GM23338 (cell line): ENCODE measurements at regions not wholly inside any gene's neighbourhood (a gene's known extent, or its start where the extent isn't known, plus 50 kb on each side); places are given as distances from the start of the nearest gene placed in this dataset.

ENCODE experiments used
- ATAC-seq: fragments of 200-7000 bp; cut with Tn5 transposase; 3 replicates; pipeline ENCODE4 v1.9.1; 2020
- DNase-seq: peaks from one replicate; pipeline ENCODE4 v3.0.0-alpha.2; 2015; ENCODE audit warnings: low spot score
- H2AFZ ChIP-seq: fragments of 200-600 bp; sonication (generic); 2 replicates; pipeline ENCODE4 v1.8.0; 2016; ENCODE audit warnings: antibody characterized with exemption, mild to moderate bottlenecking, moderate library complexity
- H3F3A ChIP-seq: fragments of 200-600 bp; sonication (generic); replicated peaks from 2 replicates; pipeline ENCODE4 v1.8.0; 2017; ENCODE audit warnings: antibody characterized with exemption, mixed run types, low read depth
- H3K27ac ChIP-seq: fragments of 200-600 bp; sonication (generic); 2 replicates; pipeline ENCODE4 v1.6.1; 2016; ENCODE audit warnings: low read depth
- H3K27me3 ChIP-seq: fragments of 200-600 bp; sonication (generic); 2 replicates; pipeline ENCODE4 v1.8.0; 2016; ENCODE audit warnings: mild to moderate bottlenecking, mixed run types, moderate library complexity; ENCODE audit not compliant: insufficient read depth
- H3K36me3 ChIP-seq: fragments of 200-600 bp; sonication (generic); 2 replicates; pipeline ENCODE4 v1.8.0; 2016; ENCODE audit warnings: mild to moderate bottlenecking; ENCODE audit not compliant: insufficient read depth
- H3K4me1 ChIP-seq: fragments of 200-600 bp; sonication (generic); 2 replicates; pipeline ENCODE4 v1.8.0; 2016; ENCODE audit warnings: mild to moderate bottlenecking, moderate library complexity; ENCODE audit not compliant: insufficient read depth
- H3K4me2 ChIP-seq: fragments of 200-600 bp; sonication (generic); 2 replicates; pipeline ENCODE4 v1.7.1; 2017; ENCODE audit warnings: mixed run types
- H3K4me3 ChIP-seq: fragments of 200-600 bp; sonication (generic); 2 replicates; pipeline ENCODE4 v1.6.1; 2016; ENCODE audit warnings: mixed run types
- H3K79me2 ChIP-seq: fragments of 200-600 bp; sonication (generic); replicated peaks from 2 replicates; pipeline ENCODE4 v1.8.0; 2017; ENCODE audit warnings: mild to moderate bottlenecking; ENCODE audit not compliant: insufficient read depth
- H3K9me2 ChIP-seq: fragments of 200-600 bp; sonication (generic); 2 replicates; pipeline ENCODE4 v1.8.0; 2017; ENCODE audit not compliant: insufficient read depth
- H4K20me1 ChIP-seq: fragments of 200-600 bp; sonication (generic); replicated peaks from 2 replicates; pipeline ENCODE4 v1.8.0; 2017; ENCODE audit warnings: mild to moderate bottlenecking; ENCODE audit not compliant: insufficient read depth
- H3K27ac Mint-ChIP-seq: 2 replicates; pipeline ENCODE4 v1.8.0; 2020; ENCODE audit warnings: inconsistent platforms, mild to moderate bottlenecking, moderate library complexity, mixed read lengths
- H3K27me3 Mint-ChIP-seq: 3 replicates; pipeline ENCODE4 v1.8.0; 2022; ENCODE audit warnings: low read depth, mild to moderate bottlenecking, moderate library complexity, mixed read lengths, inconsistent platforms; ENCODE audit not compliant: insufficient read depth, poor library complexity
- H3K36me3 Mint-ChIP-seq: 3 replicates; pipeline ENCODE4 v1.8.0; 2021; ENCODE audit warnings: low read depth, mild to moderate bottlenecking, inconsistent platforms, moderate library complexity, mixed read lengths
- H3K4me1 Mint-ChIP-seq: 3 replicates; pipeline ENCODE4 v1.8.0; 2020; ENCODE audit warnings: mild to moderate bottlenecking, inconsistent platforms, mixed read lengths
- H3K4me3 Mint-ChIP-seq: 3 replicates; pipeline ENCODE4 v1.8.0; 2021; ENCODE audit warnings: moderate library complexity, mild to moderate bottlenecking, inconsistent platforms, mixed read lengths
- H3K9me3 Mint-ChIP-seq: 3 replicates; pipeline ENCODE4 v1.8.0; 2020; ENCODE audit warnings: moderate library complexity, mild to moderate bottlenecking, inconsistent platforms, mixed read lengths
- EZH2 ChIP-seq: fragments of 200-600 bp; sonication (generic); IDR thresholded peaks from one replicate; pipeline ENCODE4 v1.8.0; 2017; ENCODE audit warnings: antibody characterized with exemption, mild to moderate bottlenecking, low read depth; ENCODE audit not compliant: unreplicated experiment
- JUNB ChIP-seq: IDR thresholded peaks from one replicate; pipeline ENCODE4 v1.6.1; 2016; ENCODE audit warnings: antibody characterized with exemption; ENCODE audit not compliant: unreplicated experiment
- NANOG ChIP-seq: IDR thresholded peaks from 2 replicates; pipeline ENCODE4 v1.6.1; 2016; ENCODE audit warnings: antibody characterized with exemption, borderline replicate concordance
- POLR2AphosphoS5 ChIP-seq: IDR thresholded peaks from 2 replicates; pipeline ENCODE4 v1.6.1; 2016; ENCODE audit warnings: antibody characterized with exemption, low read depth
- STAT1 ChIP-seq: IDR thresholded peaks from one replicate; pipeline ENCODE4 v1.6.1; 2016; ENCODE audit warnings: antibody characterized with exemption; ENCODE audit not compliant: unreplicated experiment
- TF ChIP-seq, protein P1 (sequence below): fragments of 250-450 bp; sonication (Bioruptor Pico); IDR thresholded peaks from 2 replicates; pipeline ENCODE4 v1.5.0; 2020; ENCODE audit warnings: mild to moderate bottlenecking, moderate library complexity
- TF ChIP-seq, protein P2 (sequence below): IDR thresholded peaks from 2 replicates; pipeline ENCODE4 v1.6.1; 2016; ENCODE audit warnings: antibody characterized with exemption

DNA sequence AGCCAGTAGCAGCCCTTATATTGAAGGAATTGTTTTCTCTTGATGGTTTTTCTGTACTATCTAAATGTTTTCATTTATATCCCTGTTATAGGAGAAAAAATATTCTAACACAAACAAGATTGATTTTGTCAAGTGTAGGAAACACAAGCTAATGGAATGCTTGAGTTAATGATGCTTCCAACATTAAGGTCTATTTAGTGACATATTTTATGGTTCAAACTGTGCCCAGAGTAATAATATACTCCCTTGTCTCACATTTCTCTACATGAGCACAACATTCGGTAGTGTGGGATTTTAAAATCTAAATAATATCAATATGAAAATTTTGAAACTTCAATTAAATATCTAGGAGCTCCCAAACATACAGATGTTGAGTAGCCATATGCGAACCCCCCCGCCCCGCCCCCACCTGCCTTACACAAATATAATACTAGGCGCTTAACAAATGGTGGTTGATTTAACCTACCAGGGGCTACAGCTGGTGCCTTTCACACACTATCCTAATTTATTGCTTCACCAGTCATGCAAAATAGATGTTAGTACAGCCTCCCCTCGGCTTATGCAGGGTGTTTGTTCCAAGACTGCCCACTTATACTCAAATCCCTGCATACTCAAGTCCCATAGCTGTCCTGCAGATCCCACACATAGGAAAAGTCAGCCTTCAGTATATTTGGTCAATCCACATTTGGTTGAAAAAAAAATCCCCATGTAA lies 124.1 kb upstream of the ACO1 start:
- no peaks in the 10 kb centered on the region; the same call in 1 of the 2 replicates for H3K9me2 ChIP-seq
- no peaks in the 10 kb centered on the region for H4K20me1 ChIP-seq
- H3K36me3 Mint-ChIP-seq = peaks cover 3% of the 10 kb centered on the region; the same call in 1 of the 3 replicates

More for the DNA sequence above, 124.1 kb upstream of the ACO1 start:
- H2AFZ ChIP-seq = no peak overlapping the region
- no peak overlapping the region for H3K4me3 ChIP-seq
- H3K4me1 ChIP-seq = no peaks in the 10 kb centered on the region
- no peak overlapping the region for H3K27ac ChIP-seq
- H3K79me2 ChIP-seq = no peaks in the 10 kb centered on the region
- H3K4me3 Mint-ChIP-seq = no peak overlapping the region
- ATAC-seq (no peak), DNase-seq (no peak)
- H3K9me3 Mint-ChIP-seq = peaks cover 4% of the 10 kb centered on the region
- H3K27me3 ChIP-seq = no peaks in the 10 kb centered on the region
- H3F3A ChIP-seq = no peaks in the 10 kb centered on the region
- peaks cover 2% of the 10 kb centered on the region for H3K27me3 Mint-ChIP-seq
- H3K4me1 Mint-ChIP-seq = peaks cover 7% of the 10 kb centered on the region
- no peak overlapping the region for H3K27ac Mint-ChIP-seq
- H3K4me2 ChIP-seq = no peak overlapping the region
- H3K36me3 ChIP-seq = no peaks in the 10 kb centered on the region
- TF ChIP-seq EZH2 (no peak), STAT1 (no peak), JUNB (no peak), NANOG (no peak), POLR2AphosphoS5 (no peak)
- TF ChIP-seq, protein P1, sequence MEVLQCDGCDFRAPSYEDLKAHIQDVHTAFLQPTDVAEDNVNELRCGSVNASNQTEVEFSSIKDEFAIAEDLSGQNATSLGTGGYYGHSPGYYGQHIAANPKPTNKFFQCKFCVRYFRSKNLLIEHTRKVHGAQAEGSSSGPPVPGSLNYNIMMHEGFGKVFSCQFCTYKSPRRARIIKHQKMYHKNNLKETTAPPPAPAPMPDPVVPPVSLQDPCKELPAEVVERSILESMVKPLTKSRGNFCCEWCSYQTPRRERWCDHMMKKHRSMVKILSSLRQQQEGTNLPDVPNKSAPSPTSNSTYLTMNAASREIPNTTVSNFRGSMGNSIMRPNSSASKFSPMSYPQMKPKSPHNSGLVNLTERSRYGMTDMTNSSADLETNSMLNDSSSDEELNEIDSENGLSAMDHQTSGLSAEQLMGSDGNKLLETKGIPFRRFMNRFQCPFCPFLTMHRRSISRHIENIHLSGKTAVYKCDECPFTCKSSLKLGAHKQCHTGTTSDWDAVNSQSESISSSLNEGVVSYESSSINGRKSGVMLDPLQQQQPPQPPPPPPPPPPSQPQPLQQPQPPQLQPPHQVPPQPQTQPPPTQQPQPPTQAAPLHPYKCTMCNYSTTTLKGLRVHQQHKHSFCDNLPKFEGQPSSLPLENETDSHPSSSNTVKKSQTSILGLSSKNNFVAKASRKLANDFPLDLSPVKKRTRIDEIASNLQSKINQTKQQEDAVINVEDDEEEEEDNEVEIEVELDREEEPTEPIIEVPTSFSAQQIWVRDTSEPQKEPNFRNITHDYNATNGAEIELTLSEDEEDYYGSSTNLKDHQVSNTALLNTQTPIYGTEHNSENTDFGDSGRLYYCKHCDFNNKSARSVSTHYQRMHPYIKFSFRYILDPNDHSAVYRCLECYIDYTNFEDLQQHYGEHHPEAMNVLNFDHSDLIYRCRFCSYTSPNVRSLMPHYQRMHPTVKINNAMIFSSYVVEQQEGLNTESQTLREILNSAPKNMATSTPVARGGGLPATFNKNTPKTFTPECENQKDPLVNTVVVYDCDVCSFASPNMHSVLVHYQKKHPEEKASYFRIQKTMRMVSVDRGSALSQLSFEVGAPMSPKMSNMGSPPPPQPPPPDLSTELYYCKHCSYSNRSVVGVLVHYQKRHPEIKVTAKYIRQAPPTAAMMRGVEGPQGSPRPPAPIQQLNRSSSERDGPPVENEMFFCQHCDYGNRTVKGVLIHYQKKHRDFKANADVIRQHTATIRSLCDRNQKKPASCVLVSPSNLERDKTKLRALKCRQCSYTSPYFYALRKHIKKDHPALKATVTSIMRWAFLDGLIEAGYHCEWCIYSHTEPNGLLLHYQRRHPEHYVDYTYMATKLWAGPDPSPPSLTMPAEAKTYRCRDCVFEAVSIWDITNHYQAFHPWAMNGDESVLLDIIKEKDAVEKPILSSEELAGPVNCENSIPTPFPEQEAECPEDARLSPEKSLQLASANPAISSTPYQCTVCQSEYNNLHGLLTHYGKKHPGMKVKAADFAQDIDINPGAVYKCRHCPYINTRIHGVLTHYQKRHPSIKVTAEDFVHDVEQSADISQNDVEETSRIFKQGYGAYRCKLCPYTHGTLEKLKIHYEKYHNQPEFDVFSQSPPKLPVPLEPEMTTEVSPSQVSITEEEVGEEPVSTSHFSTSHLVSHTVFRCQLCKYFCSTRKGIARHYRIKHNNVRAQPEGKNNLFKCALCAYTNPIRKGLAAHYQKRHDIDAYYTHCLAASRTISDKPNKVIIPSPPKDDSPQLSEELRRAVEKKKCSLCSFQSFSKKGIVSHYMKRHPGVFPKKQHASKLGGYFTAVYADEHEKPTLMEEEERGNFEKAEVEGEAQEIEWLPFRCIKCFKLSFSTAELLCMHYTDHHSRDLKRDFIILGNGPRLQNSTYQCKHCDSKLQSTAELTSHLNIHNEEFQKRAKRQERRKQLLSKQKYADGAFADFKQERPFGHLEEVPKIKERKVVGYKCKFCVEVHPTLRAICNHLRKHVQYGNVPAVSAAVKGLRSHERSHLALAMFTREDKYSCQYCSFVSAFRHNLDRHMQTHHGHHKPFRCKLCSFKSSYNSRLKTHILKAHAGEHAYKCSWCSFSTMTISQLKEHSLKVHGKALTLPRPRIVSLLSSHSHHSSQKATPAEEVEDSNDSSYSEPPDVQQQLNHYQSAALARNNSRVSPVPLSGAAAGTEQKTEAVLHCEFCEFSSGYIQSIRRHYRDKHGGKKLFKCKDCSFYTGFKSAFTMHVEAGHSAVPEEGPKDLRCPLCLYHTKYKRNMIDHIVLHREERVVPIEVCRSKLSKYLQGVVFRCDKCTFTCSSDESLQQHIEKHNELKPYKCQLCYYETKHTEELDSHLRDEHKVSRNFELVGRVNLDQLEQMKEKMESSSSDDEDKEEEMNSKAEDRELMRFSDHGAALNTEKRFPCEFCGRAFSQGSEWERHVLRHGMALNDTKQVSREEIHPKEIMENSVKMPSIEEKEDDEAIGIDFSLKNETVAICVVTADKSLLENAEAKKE (CRISPR knock-in tag) = no peak
- TF ChIP-seq, protein P2, sequence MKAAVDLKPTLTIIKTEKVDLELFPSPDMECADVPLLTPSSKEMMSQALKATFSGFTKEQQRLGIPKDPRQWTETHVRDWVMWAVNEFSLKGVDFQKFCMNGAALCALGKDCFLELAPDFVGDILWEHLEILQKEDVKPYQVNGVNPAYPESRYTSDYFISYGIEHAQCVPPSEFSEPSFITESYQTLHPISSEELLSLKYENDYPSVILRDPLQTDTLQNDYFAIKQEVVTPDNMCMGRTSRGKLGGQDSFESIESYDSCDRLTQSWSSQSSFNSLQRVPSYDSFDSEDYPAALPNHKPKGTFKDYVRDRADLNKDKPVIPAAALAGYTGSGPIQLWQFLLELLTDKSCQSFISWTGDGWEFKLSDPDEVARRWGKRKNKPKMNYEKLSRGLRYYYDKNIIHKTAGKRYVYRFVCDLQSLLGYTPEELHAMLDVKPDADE = no peak
